ENCODE measurements at regions not wholly inside any gene's neighbourhood (a gene's known extent, or its start where the extent isn't known, plus 50 kb on each side); places are given as distances from the start of the nearest gene placed in this dataset.

DNA sequence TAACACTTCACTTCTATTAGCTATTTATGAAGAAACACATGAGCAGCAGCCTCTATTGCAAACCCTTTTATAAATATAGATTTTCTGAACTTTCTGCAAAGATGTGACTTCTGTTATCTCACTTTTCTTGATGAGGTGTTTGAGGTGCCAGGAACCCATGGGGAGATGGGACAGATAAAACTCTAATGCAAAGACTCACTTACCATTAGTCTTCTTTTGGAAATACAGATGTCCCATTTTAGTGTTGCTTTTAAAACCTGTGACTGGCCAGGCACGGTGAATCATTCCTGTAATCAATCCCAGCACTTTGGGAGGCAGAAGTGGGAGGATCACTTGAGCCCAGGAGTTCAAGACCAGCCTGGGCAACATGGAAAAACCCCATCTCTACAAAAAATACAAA, 171.3 kb upstream of the GAS1 start:
- TF ChIP-seq EZH2phosphoT487 (IDR thresholded peaks at IDR 0.05; ENCODE audit: low read depth) = no peak
- TF ChIP-seq, protein P1, sequence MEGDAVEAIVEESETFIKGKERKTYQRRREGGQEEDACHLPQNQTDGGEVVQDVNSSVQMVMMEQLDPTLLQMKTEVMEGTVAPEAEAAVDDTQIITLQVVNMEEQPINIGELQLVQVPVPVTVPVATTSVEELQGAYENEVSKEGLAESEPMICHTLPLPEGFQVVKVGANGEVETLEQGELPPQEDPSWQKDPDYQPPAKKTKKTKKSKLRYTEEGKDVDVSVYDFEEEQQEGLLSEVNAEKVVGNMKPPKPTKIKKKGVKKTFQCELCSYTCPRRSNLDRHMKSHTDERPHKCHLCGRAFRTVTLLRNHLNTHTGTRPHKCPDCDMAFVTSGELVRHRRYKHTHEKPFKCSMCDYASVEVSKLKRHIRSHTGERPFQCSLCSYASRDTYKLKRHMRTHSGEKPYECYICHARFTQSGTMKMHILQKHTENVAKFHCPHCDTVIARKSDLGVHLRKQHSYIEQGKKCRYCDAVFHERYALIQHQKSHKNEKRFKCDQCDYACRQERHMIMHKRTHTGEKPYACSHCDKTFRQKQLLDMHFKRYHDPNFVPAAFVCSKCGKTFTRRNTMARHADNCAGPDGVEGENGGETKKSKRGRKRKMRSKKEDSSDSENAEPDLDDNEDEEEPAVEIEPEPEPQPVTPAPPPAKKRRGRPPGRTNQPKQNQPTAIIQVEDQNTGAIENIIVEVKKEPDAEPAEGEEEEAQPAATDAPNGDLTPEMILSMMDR (IDR thresholded peaks at IDR 0.05; ENCODE audit: low read depth, low read length) = no peak
- Histone ChIP-seq H3K4me1 (ENCODE audit: low read length) (no peaks in the 10 kb centered on the region), H3K4me3 (ENCODE audit: low read length) (no peak overlapping the region), H4K20me1 (ENCODE audit: insufficient read depth, low read length) (no peaks in the 10 kb centered on the region), H3K9ac (ENCODE audit: low read length) (no peak overlapping the region), H2AFZ (ENCODE audit: low read depth, low read length) (no peak overlapping the region), H3K79me2 (ENCODE audit: low read length) (no peaks in the 10 kb centered on the region), H3K9me3 (ENCODE audit: insufficient read depth, low read length) (no peaks in the 10 kb centered on the region), H3K27ac (ENCODE audit: low read length) (no peak overlapping the region), H3K4me2 (ENCODE audit: low read length) (no peak overlapping the region), H3K36me3 (replicated peaks; ENCODE audit: low read depth, low read length) (no peaks in the 10 kb centered on the region), H3K27me3 (ENCODE audit: low read depth, low read length) (no peaks in the 10 kb centered on the region)

DNA sequence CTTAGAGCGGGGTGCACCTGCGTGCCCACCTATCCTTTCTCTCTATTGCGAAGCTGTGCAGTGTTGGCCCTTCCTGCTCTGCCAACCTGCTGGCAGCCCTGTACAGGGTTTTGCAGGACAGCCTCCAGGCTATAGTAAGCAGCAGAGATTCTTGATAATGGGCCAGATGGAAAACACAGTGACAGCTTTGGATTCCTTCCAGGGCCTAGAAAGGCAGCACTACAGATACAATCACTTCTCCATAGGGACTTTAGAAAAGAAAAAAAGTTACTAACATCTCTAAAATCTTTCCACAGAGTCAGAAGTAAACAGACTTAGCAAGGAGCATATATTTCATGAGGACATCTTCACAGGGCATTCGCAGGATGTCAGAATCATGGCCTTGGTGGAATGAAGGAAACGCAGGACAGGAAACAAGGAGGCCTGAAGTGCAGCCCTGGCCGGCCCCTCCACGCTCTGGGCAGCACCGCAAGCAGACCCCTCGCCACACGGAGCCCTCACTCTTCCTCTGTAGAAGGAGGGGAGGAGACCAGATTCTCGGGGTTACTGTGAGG, 172.1 kb upstream of the GAS1 start:
- H3K4me1 ChIP-seq (ENCODE audit: low read length) = no peaks in the 10 kb centered on the region
- H3K9me3 ChIP-seq (ENCODE audit: insufficient read depth, low read length) = no peaks in the 10 kb centered on the region
- H3K4me2 ChIP-seq (ENCODE audit: low read length) = no peak overlapping the region
- H3K4me3 ChIP-seq (ENCODE audit: low read length) = no peak overlapping the region
- no peak for TF ChIP-seq EZH2phosphoT487 (IDR thresholded peaks at IDR 0.05; ENCODE audit: low read depth)
- TF ChIP-seq, protein P1 (IDR thresholded peaks at IDR 0.05; ENCODE audit: low read depth, low read length) = no peak
- no peak overlapping the region for H3K27ac ChIP-seq (ENCODE audit: low read length)
- no peaks in the 10 kb centered on the region for H4K20me1 ChIP-seq (ENCODE audit: insufficient read depth, low read length)
- no peaks in the 10 kb centered on the region for H3K79me2 ChIP-seq (ENCODE audit: low read length)
- no peak overlapping the region for H3K9ac ChIP-seq (ENCODE audit: low read length)
- no peaks in the 10 kb centered on the region for H3K36me3 ChIP-seq (replicated peaks; ENCODE audit: low read depth, low read length)
- no peaks in the 10 kb centered on the region for H3K27me3 ChIP-seq (ENCODE audit: low read depth, low read length)
- H2AFZ ChIP-seq (ENCODE audit: low read depth, low read length) = no peak overlapping the region

DNA sequence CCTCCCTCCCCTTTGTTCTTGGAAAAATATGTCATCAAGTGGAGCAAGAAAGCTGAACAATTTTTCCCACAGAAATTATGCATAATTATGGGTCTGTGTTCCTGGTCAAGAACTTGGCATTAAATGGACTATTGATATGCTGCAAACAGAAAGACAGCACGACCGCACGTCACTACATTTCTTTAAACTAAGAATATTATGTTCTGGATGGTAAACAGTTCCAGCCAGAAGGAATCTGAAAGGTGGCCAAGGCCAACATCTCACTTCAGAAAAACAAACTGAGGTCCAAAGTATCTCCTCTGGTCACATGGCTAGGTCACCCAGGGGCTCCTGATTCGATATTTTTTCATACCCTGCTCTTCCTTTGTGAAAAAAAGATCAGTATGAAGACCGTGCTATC, 173.3 kb upstream of the GAS1 start:
- Histone ChIP-seq H3K9me3 (ENCODE audit: insufficient read depth, low read length) (no peaks in the 10 kb centered on the region), H3K27me3 (ENCODE audit: low read depth, low read length) (no peaks in the 10 kb centered on the region), H3K4me2 (ENCODE audit: low read length) (no peak overlapping the region), H3K4me3 (ENCODE audit: low read length) (no peak overlapping the region), H3K79me2 (ENCODE audit: low read length) (no peaks in the 10 kb centered on the region), H3K27ac (ENCODE audit: low read length) (no peak overlapping the region), H4K20me1 (ENCODE audit: insufficient read depth, low read length) (no peaks in the 10 kb centered on the region), H3K36me3 (replicated peaks; ENCODE audit: low read depth, low read length) (no peaks in the 10 kb centered on the region), H3K9ac (ENCODE audit: low read length) (no peak overlapping the region), H3K4me1 (ENCODE audit: low read length) (no peaks in the 10 kb centered on the region), H2AFZ (ENCODE audit: low read depth, low read length) (no peak overlapping the region)
- TF ChIP-seq, protein P1 (IDR thresholded peaks at IDR 0.05; ENCODE audit: low read depth, low read length) = no peak
- TF ChIP-seq EZH2phosphoT487 (IDR thresholded peaks at IDR 0.05; ENCODE audit: low read depth) = no peak

DNA sequence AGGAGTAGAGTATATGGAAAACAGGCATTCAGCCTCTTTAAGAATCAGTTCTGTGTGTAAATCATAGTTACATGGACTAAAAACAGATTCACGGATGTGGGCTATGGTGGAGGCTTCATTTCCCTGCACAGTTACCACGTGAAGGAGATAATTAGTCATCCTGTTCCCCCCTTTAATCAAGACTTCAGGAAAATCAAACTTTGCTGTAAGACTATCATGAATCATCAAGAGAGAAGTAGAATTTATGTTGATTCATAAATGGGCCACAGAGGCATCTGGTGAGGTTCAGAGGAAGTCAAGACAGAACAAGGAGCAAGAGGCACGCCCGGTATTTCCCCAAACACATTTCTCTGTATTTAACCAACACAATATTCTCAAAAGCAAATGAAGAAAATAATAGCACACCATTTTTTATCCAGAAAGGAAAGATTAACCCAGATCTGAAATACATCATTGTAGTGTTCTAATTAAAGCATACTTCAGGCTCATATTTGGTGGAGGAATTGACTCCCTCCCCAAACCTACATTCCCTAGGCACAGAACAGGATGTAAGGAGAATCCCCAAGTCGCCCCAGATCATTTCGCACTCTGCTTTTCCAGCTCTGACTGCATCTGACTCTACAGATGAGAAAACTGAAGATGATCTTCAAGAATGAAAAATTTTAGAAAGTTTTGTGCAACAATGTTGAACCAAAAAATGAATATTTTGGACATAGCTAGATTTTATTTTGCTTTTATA, 175.8 kb upstream of the GAS1 start:
- Histone ChIP-seq H3K27ac (ENCODE audit: low read length) (no peak overlapping the region), H3K27me3 (ENCODE audit: low read depth, low read length) (no peaks in the 10 kb centered on the region), H2AFZ (ENCODE audit: low read depth, low read length) (no peak overlapping the region), H3K4me2 (ENCODE audit: low read length) (no peak overlapping the region), H4K20me1 (ENCODE audit: insufficient read depth, low read length) (no peaks in the 10 kb centered on the region), H3K4me3 (ENCODE audit: low read length) (no peak overlapping the region), H3K9me3 (ENCODE audit: insufficient read depth, low read length) (no peaks in the 10 kb centered on the region), H3K79me2 (ENCODE audit: low read length) (no peaks in the 10 kb centered on the region), H3K36me3 (replicated peaks; ENCODE audit: low read depth, low read length) (no peaks in the 10 kb centered on the region), H3K9ac (ENCODE audit: low read length) (no peak overlapping the region), H3K4me1 (ENCODE audit: low read length) (no peaks in the 10 kb centered on the region)
- TF ChIP-seq, protein P1 (IDR thresholded peaks at IDR 0.05; ENCODE audit: low read depth, low read length) = no peak
- TF ChIP-seq EZH2phosphoT487 (IDR thresholded peaks at IDR 0.05; ENCODE audit: low read depth) = no peak
